HCT116 (cell line): ENCODE measurements at regions not wholly inside any gene's neighbourhood (a gene's known extent, or its start where the extent isn't known, plus 50 kb on each side); places are given as distances from the start of the nearest gene placed in this dataset.

ENCODE experiments used
- ATAC-seq: fragments of 200-7000 bp; cut with Tn5 transposase; 2 replicates; pipeline ENCODE4 v1.9.1; 2020; ENCODE audit warnings: mild to moderate bottlenecking, moderate library complexity
- BruUV-seq: library from RNA; stranded (reverse); fragments of 400-500 nt; replicated peaks from 2 replicates; lab custom pipeline; 2021; lab: Mats Ljungman, UMichigan
- CTCF ChIA-PET: fragments of 300-600 bp; sonication (Branson Sonifier 250); formaldehyde crosslinking; loops from one replicate; lab custom pipeline; 2021; ENCODE audit warnings: antibody characterized with exemption; lab: Charles Lee
- POLR2A ChIA-PET: fragments of 300-600, 350-600 bp; sonication (Branson Sonifier 250); formaldehyde crosslinking; loops from one replicate; lab custom pipeline; 2021; ENCODE audit warnings: antibody characterized with exemption; lab: Charles Lee
- RAD21 ChIA-PET, 2 experiments: fragments of 300-600 bp; sonication (Branson Sonifier 250); formaldehyde crosslinking; loops; one replicate each; lab custom pipeline; 2023; ENCODE audit warnings: low total read pairs in 2 of 2; ENCODE audit not compliant: uncharacterized antibody in 2 of 2, unreplicated experiment in 2 of 2, low non-redundant PET in 1 of 2; lab: Charles Lee
- DNase-seq: peaks from one replicate; pipeline ENCODE4 v3.0.0-alpha.2; 2010; ENCODE audit warnings: low read depth, low spot score
- H2AFZ ChIP-seq: fragments of 200-600 bp; shearing (Covaris generic), sonication (generic); 2 replicates; pipeline ENCODE4 v1.6.1; 2017; ENCODE audit warnings: low read depth, mixed run types, mixed read lengths, antibody characterized with exemption, low read length; ENCODE audit not compliant: poor library complexity, severe bottlenecking
- H3K27ac ChIP-seq: 2 replicates; pipeline ENCODE4 v1.5.1; 2012; ENCODE audit warnings: low read depth, low read length
- H3K27me3 ChIP-seq: fragments of 200-600 bp; sonication (generic); 2 replicates; pipeline ENCODE4 v1.6.1; 2016; ENCODE audit warnings: mixed run types, low read length, mixed read lengths; ENCODE audit not compliant: insufficient read depth
- H3K36me3 ChIP-seq, 2 experiments: fragments of 200-500 bp in 1 of 2; fragments of 200-600 bp in 1 of 2; sonication (Bioruptor generic) in 1 of 2; sonication (generic) in 1 of 2; 2 replicates each; pipeline versions ENCODE4 v1.5.1 to v1.6.1; 2014 to 2016; ENCODE audit warnings: low read length in 2 of 2, inconsistent platforms in 1 of 2, mixed read lengths in 1 of 2, mixed run types in 1 of 2; ENCODE audit not compliant: insufficient read depth in 2 of 2, control insufficient read depth in 1 of 2
- H3K4me1 ChIP-seq, 2 experiments: fragments of 200-600 bp in 1 of 2; sonication (generic) in 1 of 2; 2 replicates each; pipeline versions ENCODE4 v1.5.1 to v1.6.1; 2012 to 2017; ENCODE audit warnings: low read length in 2 of 2, inconsistent platforms in 1 of 2, mild to moderate bottlenecking in 1 of 2, mixed read lengths in 1 of 2, mixed run types in 1 of 2, moderate library complexity in 1 of 2; ENCODE audit not compliant: insufficient read depth in 2 of 2, control insufficient read depth in 1 of 2
- H3K4me2 ChIP-seq: fragments of 200-600 bp; sonication (generic); 2 replicates; pipeline ENCODE4 v1.6.1; 2017; ENCODE audit warnings: mixed run types, low read length, mixed read lengths
- H3K4me3 ChIP-seq, 2 experiments: fragments of 200-600 bp in 1 of 2; sonication (generic) in 1 of 2; replicated peaks in 1 of 2; 2 replicates each; pipeline ENCODE4 v1.5.1; 2011 to 2016; ENCODE audit warnings: low read length in 2 of 2, control low read depth in 1 of 2, low read depth in 1 of 2, mild to moderate bottlenecking in 1 of 2, mixed read lengths in 1 of 2, mixed run types in 1 of 2
- H3K79me2 ChIP-seq: fragments of 200-600 bp; sonication (generic); 2 replicates; pipeline ENCODE4 v1.6.1; 2017; ENCODE audit warnings: mild to moderate bottlenecking, mixed run types, low read length, moderate library complexity, mixed read lengths; ENCODE audit not compliant: insufficient read depth
- H3K9ac ChIP-seq: fragments of 200-600 bp; sonication (generic); 2 replicates; pipeline ENCODE4 v1.6.1; 2016; ENCODE audit warnings: low read length, mixed read lengths
- H3K9me2 ChIP-seq: fragments of 200-600 bp; sonication (generic), shearing (Covaris generic); 2 replicates; pipeline ENCODE4 v1.6.1; 2017; ENCODE audit warnings: mixed run types, mild to moderate bottlenecking, moderate library complexity; ENCODE audit not compliant: insufficient read depth
- H3K9me3 ChIP-seq, 2 experiments: fragments of 200-500 bp in 1 of 2; fragments of 200-600 bp in 1 of 2; sonication (Bioruptor generic) in 1 of 2; sonication (generic) in 1 of 2; 2 replicates each; pipeline ENCODE4 v1.6.1; 2014 to 2017; ENCODE audit warnings: low read length in 2 of 2, mixed read lengths in 2 of 2, inconsistent platforms in 1 of 2, low read depth in 1 of 2, mild to moderate bottlenecking in 1 of 2, mixed run types in 1 of 2, moderate library complexity in 1 of 2; ENCODE audit not compliant: control insufficient read depth in 1 of 2, insufficient read depth in 1 of 2
- H4K20me1 ChIP-seq: fragments of 200-600 bp; sonication (generic), shearing (Covaris generic); 2 replicates; pipeline ENCODE4 v1.6.1; 2017; ENCODE audit warnings: mixed run types, mild to moderate bottlenecking, moderate library complexity; ENCODE audit not compliant: insufficient read depth
- ATF3 ChIP-seq: IDR thresholded peaks from 2 replicates; pipeline ENCODE4 v1.6.1; 2012
- CBX3 ChIP-seq: IDR thresholded peaks from 2 replicates; pipeline ENCODE4 v1.6.1; 2012; ENCODE audit warnings: low read depth
- CTCF ChIP-seq, 3 experiments: fragments of 200-600 bp in 1 of 3; sonication (generic) in 1 of 3; IDR thresholded peaks in 2 of 3; conservative IDR thresholded peaks in 1 of 3; 2 replicates each; pipeline ENCODE4 v1.5.1; 2012 to 2017; ENCODE audit warnings: low read depth in 2 of 3, low read length in 2 of 3, antibody characterized with exemption in 1 of 3, borderline replicate concordance in 1 of 3, control low read depth in 1 of 3, mild to moderate bottlenecking in 1 of 3, mixed read lengths in 1 of 3, mixed run types in 1 of 3, moderate library complexity in 1 of 3; ENCODE audit not compliant: insufficient read depth in 1 of 3
- EZH2phosphoT487 ChIP-seq: fragments of 200-600 bp; IDR thresholded peaks from 2 replicates; pipeline ENCODE4 v1.6.1; 2018; ENCODE audit warnings: antibody characterized with exemption, borderline replicate concordance
- MAX ChIP-seq: IDR thresholded peaks from 2 replicates; pipeline ENCODE4 v1.6.1; 2012
- POLR2AphosphoS5 ChIP-seq: IDR thresholded peaks from 2 replicates; pipeline ENCODE4 v1.6.1; 2011; ENCODE audit warnings: mild to moderate bottlenecking, low read depth, low read length, moderate library complexity
- RAD21 ChIP-seq: IDR thresholded peaks from 2 replicates; pipeline ENCODE4 v1.6.1; 2012; ENCODE audit warnings: low read depth, mild to moderate bottlenecking
- SIN3A ChIP-seq: IDR thresholded peaks from 2 replicates; pipeline ENCODE4 v1.6.1; 2012; ENCODE audit warnings: low read depth
- TCF7L2 ChIP-seq: IDR thresholded peaks from 2 replicates; pipeline ENCODE4 v1.7.0; 2011; ENCODE audit warnings: borderline replicate concordance, inconsistent platforms; ENCODE audit not compliant: insufficient read depth, insufficient read length; ENCODE audit errors: extremely low read depth
- ZBTB33 ChIP-seq: IDR thresholded peaks from 2 replicates; pipeline ENCODE4 v1.6.1; 2011; ENCODE audit warnings: mild to moderate bottlenecking, low read length, moderate library complexity; ENCODE audit not compliant: insufficient replicate concordance; ENCODE audit errors: extremely low read depth
- ZFX ChIP-seq: fragments of 450-650 bp; IDR thresholded peaks from 2 replicates; pipeline ENCODE4 v1.6.1; 2017
- ZNF274 ChIP-seq: fragments of 200-500 bp; sonication (Bioruptor generic); IDR thresholded peaks from 2 replicates; pipeline ENCODE4 v1.6.1; 2014; ENCODE audit warnings: mild to moderate bottlenecking, low read depth, low read length, inconsistent platforms
- intact Hi-C: fragments of 100-400 bp; cut with micrococcal nuclease; formaldehyde crosslinking; loops from 2 replicates; pipeline ENCODE4 v1.10.0; 2022

- no peaks in the 10 kb centered on the region for H4K20me1 ChIP-seq
- TF ChIP-seq SIN3A = no peak
- no peak for TF ChIP-seq EZH2phosphoT487
- no peak for TF ChIP-seq CBX3
- TF ChIP-seq POLR2AphosphoS5 = no peak
- no peak for TF ChIP-seq RAD21
- TF ChIP-seq, all 23 proteins: peak for 0
- H3K36me3 ChIP-seq = no peaks in the 10 kb centered on the region
- CTCF ChIA-PET = no interaction called here
- intact Hi-C loops = no loop called here
- no peaks in the 10 kb centered on the region for H3K27me3 ChIP-seq
- no peak overlapping the region for H2AFZ ChIP-seq
- POLR2A ChIA-PET = no interaction called here
- H3K4me1 ChIP-seq = no peaks in the 10 kb centered on the region
- H3K79me2 ChIP-seq = no peaks in the 10 kb centered on the region
- no peak overlapping the region for H3K27ac ChIP-seq
- no peak overlapping the region for H3K4me2 ChIP-seq
- RAD21 ChIA-PET = no interaction called here
- H3K9me3 ChIP-seq = peaks cover 0 to 9% of the 10 kb centered on the region in 2 experiments; a peak in 1 of 4 replicates
- H3K9ac ChIP-seq = no peak overlapping the region
- ATAC-seq (no peak), DNase-seq (no peak)
- no peak overlapping the region for H3K4me3 ChIP-seq
- BruUV-seq = no TSS peak
- H3K9me2 ChIP-seq = no peaks in the 10 kb centered on the region
Observed at GRCh38 chr13:78258304-78258703, 339.7 kb upstream of the EDNRB start.

GRCh38 chr13:78256484-78256883 is 337.9 kb upstream of the EDNRB start:
- CTCF ChIA-PET = no interaction called here
- BruUV-seq = no TSS peak
- intact Hi-C loops = no loop called here
- TF ChIP-seq EZH2phosphoT487 (no peak), CTCF (IDR thresholded peaks at IDR 0.05 in 2 of 3, conservative IDR thresholded peaks at IDR 0.05 in 1 of 3; ENCODE audit: borderline replicate concordance in 1 of 3, insufficient read depth in 1 of 3, low read depth in 2 of 3, low read length in 2 of 3) (no peak), ZFX (no peak), RAD21 (no peak), ATF3 (no peak), CBX3 (no peak), ZNF274 (no peak), TCF7L2 (no peak), MAX (no peak), ZBTB33 (no peak)

More at GRCh38 chr13:78256484-78256883, 337.9 kb upstream of the EDNRB start:
- Histone ChIP-seq H3K27ac (no peak overlapping the region), H3K36me3 (no peaks in the 10 kb centered on the region), H3K9me2 (no peaks in the 10 kb centered on the region), H3K4me3 (no peak overlapping the region), H3K9me3 (peaks cover 0 to 10% of the 10 kb centered on the region in 2 experiments; a peak in 1 of 4 replicates), H3K27me3 (no peaks in the 10 kb centered on the region), H3K4me1 (no peaks in the 10 kb centered on the region), H3K4me2 (no peak overlapping the region), H2AFZ (no peak overlapping the region), H3K9ac (no peak overlapping the region), H4K20me1 (no peaks in the 10 kb centered on the region), H3K79me2 (no peaks in the 10 kb centered on the region)
- POLR2A ChIA-PET = no interaction called here
- ATAC-seq = no peak
- DNase-seq = no peak
- RAD21 ChIA-PET = no interaction called here
